Amniotic epithelial cell (primary cell): ENCODE measurements at regions not wholly inside any gene's neighbourhood (a gene's known extent, or its start where the extent isn't known, plus 50 kb on each side); places are given as distances from the start of the nearest gene placed in this dataset.
"Not testable (repeated sequence)": the region's sequence is repeated elsewhere in the genome, so short reads cannot be mapped to it uniquely, and the experiment has no call there.

Source experiments
- DNase-seq: peaks from one replicate; pipeline ENCODE4 v3.0.0-alpha.2; 2010; ENCODE audit warnings: low read depth

GRCh38 chr6:16039892-16040627, 88.8 kb upstream of the MYLIP start:
- not testable (repeated sequence) for DNase-seq

- no peak for DNase-seq
Measured at GRCh38 chr6:16038938-16039337, 89.9 kb upstream of the MYLIP start.

- DNase-seq: no peak
Measured at GRCh38 chr6:16035488-16036080, 93.3 kb upstream of the MYLIP start.

- no peak for DNase-seq
Measured at GRCh38 chr6:16033214-16033613, 95.7 kb upstream of the MYLIP start.

- peak; percentile 38 for DNase-seq
Measured at GRCh38 chr6:16031278-16031981, 97.5 kb upstream of the MYLIP start.

- no peak for DNase-seq
Measured at GRCh38 chr6:16028966-16029365, 99.9 kb upstream of the MYLIP start.

- DNase-seq: no peak
Measured at GRCh38 chr6:16020259-16020658, 108.6 kb upstream of the MYLIP start.

GRCh38 chr6:16019462-16019861, 109.4 kb upstream of the MYLIP start:
- no peak for DNase-seq

GRCh38 chr6:16018626-16019025, 110.3 kb upstream of the MYLIP start:
- no peak for DNase-seq

- not testable (repeated sequence) for DNase-seq
Measured at GRCh38 chr6:16014325-16014724, 114.6 kb upstream of the MYLIP start.

GRCh38 chr6:16007146-16007545, 121.7 kb upstream of the MYLIP start:
- DNase-seq: no peak

GRCh38 chr6:16006681-16007080, 122.2 kb upstream of the MYLIP start:
- no peak for DNase-seq

- no peak for DNase-seq
Measured at GRCh38 chr6:16004934-16005679, 123.8 kb upstream of the MYLIP start.

- no peak for DNase-seq
Measured at GRCh38 chr6:16003197-16003491, 125.7 kb upstream of the MYLIP start.

GRCh38 chr6:16002332-16003196, 126.3 kb upstream of the MYLIP start:
- DNase-seq: no peak

- DNase-seq: no peak
Measured at GRCh38 chr6:16001158-16001557, 127.7 kb upstream of the MYLIP start.

- no peak for DNase-seq
Measured at GRCh38 chr6:15999201-15999600, 129.7 kb upstream of the MYLIP start.

GRCh38 chr6:15997586-15998388, 131.1 kb upstream of the MYLIP start:
- no peak for DNase-seq

GRCh38 chr6:15996030-15996429, 132.9 kb upstream of the MYLIP start:
- peak; percentile 2 for DNase-seq

- no peak for DNase-seq
Measured at GRCh38 chr6:15995493-15995892, 133.4 kb upstream of the MYLIP start.
